Urinary bladder (tissue), 3 donors: ENCODE measurements at regions not wholly inside any gene's neighbourhood (a gene's known extent, or its start where the extent isn't known, plus 50 kb on each side); places are given as distances from the start of the nearest gene placed in this dataset.
"Not testable (repeated sequence)": the region's sequence is repeated elsewhere in the genome, so short reads cannot be mapped to it uniquely, and the experiment has no call there.

Experiments
- DNase-seq: peaks from one replicate; pipeline ENCODE4 v3.0.0-alpha.2; 2015; ENCODE audit errors: extremely low spot score
- H3K27ac ChIP-seq: one replicate; pipeline ENCODE4 v1.5.1; 2013; ENCODE audit warnings: low read depth, mild to moderate bottlenecking, moderate library complexity
- H3K36me3 ChIP-seq: one replicate; pipeline ENCODE4 v1.6.1; 2013; ENCODE audit warnings: mild to moderate bottlenecking, moderate library complexity; ENCODE audit not compliant: insufficient read depth
- H3K4me1 ChIP-seq: one replicate; pipeline ENCODE4 v1.6.1; 2013; ENCODE audit warnings: mild to moderate bottlenecking, moderate library complexity; ENCODE audit not compliant: insufficient read depth
- H3K4me3 ChIP-seq: one replicate; pipeline ENCODE4 v1.5.1; 2013; ENCODE audit warnings: low read depth, low read length
- WGBS: extraction: QIAGEN DNeasy Blood & Tissue Kit; methylation state at CpG from one replicate; pipeline ENCODE4 v1.1.7; 2013; 5-methylcytosine and 5-hydroxymethylcytosine counted together
- donor health status: healthy with polysubstance abuse.
- donor health status: healthy.

DNA sequence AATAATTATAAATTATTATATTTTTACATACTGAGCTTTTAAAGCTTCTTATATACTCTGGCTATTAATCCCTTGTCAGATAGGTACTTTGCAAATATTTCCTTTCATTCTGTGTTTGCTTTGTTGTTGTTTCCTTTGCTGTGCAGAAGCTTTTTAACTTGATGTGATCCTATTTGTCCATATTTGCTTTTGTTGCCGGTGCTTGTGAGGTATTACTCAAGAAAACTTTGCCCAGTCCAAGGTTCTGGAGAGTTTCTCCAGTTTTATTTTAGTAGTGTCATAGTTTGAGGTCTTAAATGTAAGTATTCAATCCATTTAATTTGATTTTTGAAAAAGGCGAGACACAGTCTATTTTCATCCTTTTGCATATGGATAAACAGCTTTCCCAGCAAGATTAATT is 1319.9 kb upstream of the PRR20A start:
- no peak overlapping the region for H3K4me3 ChIP-seq
- no peak overlapping the region for H3K27ac ChIP-seq
- H3K4me1 ChIP-seq, result no peaks in the 10 kb centered on the region
- H3K36me3 ChIP-seq, result no peaks in the 10 kb centered on the region
- no peak for DNase-seq
- WGBS, result 86% methylated on average over 2 of the region's 2 CpGs

GRCh38 chr13:55869648-55870047 is 1271.1 kb upstream of the PRR20A start:
- no peak overlapping the region for H3K27ac ChIP-seq
- WGBS, result 72% methylated on average over 1 of the region's 1 CpG
- DNase-seq, result no peak

GRCh38 chr13:55887561-55887960 is 1253.2 kb upstream of the PRR20A start:
- Histone ChIP-seq H3K4me3 (no peak overlapping the region), H3K27ac (no peak overlapping the region), H3K4me1 (no peaks in the 10 kb centered on the region), H3K36me3 (no peaks in the 10 kb centered on the region)
- 90% methylated on average over 1 of the region's 1 CpG for WGBS
- no peak for DNase-seq

More at GRCh38 chr13:55869648-55870047, 1271.1 kb upstream of the PRR20A start:
- no peaks in the 10 kb centered on the region for H3K4me1 ChIP-seq
- no peak overlapping the region for H3K4me3 ChIP-seq
- no peaks in the 10 kb centered on the region for H3K36me3 ChIP-seq

DNA sequence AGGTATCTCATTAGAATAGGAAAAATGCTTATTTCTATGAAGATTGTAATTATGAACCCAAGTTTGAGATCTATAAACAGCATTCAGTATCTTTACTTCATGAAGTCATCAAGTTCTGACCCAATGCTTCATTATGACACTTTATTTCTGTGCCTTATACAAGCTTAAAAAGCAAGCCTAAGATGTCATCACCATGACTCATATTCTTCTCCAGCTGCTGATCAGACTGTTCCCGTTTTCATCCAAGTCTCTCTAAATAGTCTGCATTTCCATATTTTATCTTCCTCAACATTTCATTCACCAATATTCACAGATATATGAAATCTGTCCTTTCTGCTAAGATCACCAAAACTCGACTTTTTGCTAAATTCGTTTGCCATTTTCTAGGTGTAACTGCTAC is 1247.2 kb upstream of the PRR20A start:
- DNase-seq, result no peak
- no peak overlapping the region for H3K27ac ChIP-seq
- no peak overlapping the region for H3K4me3 ChIP-seq
- WGBS, result 58% methylated on average over 3 of the region's 3 CpGs
- no peaks in the 10 kb centered on the region for H3K36me3 ChIP-seq
- H3K4me1 ChIP-seq, result no peaks in the 10 kb centered on the region

- 59% methylated on average over 5 of the region's 5 CpGs for WGBS
- Histone ChIP-seq H3K4me3 (no peak overlapping the region), H3K27ac (no peak overlapping the region), H3K36me3 (no peaks in the 10 kb centered on the region), H3K4me1 (no peaks in the 10 kb centered on the region)
- no peak for DNase-seq
Observed at GRCh38 chr13:55937180-55937579, 1203.5 kb upstream of the PRR20A start.

DNA sequence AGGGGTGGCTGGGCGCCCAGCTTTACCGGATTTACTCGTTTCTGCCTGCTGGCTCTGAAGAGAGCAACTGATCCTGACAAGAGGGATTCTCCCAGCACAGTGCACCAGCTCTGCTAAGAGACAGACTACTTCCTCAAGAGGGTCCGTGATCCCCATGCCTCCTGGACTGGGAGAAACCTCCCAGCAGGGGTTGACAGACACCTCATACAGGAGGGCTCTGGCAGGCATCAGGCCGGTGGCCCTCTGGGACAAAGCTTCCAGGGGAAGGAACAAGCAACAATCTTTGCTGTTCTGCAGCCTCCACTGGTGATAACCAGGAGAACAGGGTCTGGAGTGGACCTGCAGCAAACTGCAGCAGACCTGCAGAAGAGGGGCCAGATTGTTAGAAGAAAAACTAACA is 1192.5 kb upstream of the PRR20A start:
- DNase-seq, result no peak
- Histone ChIP-seq H3K4me3 (no peak overlapping the region), H3K36me3 (no peaks in the 10 kb centered on the region), H3K27ac (no peak overlapping the region), H3K4me1 (no peaks in the 10 kb centered on the region)
- WGBS, result 89% methylated on average over 5 of the region's 5 CpGs

DNA sequence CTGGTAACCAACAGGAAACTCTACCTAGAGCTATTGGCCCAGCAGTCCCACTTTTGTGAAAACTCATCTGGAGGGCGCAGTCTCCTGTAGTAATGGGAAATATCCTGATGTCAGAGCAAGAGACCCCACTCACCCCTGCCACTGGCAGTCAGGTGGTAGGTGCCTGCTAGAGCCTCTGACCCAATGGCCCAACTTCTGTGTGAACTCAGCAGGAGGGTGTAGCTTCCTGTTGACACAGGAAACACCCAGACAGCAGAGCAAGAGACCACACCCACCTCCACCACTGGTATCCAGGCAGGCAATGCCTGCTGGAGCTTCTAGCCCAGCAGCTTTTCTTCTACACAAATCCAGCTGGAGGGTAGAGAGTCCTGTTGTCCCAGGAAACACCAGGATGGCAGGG is 1176.8 kb upstream of the PRR20A start:
- DNase-seq, result no peak
- WGBS, result 92% methylated on average over 1 of the region's 1 CpG
- Histone ChIP-seq H3K36me3 (no peaks in the 10 kb centered on the region), H3K4me3 (no peak overlapping the region), H3K4me1 (no peaks in the 10 kb centered on the region), H3K27ac (no peak overlapping the region)

- Histone ChIP-seq H3K4me3 (no peak overlapping the region), H3K27ac (no peak overlapping the region), H3K4me1 (no peaks in the 10 kb centered on the region), H3K36me3 (no peaks in the 10 kb centered on the region)
- WGBS, result 93% methylated on average over 3 of the region's 3 CpGs
- DNase-seq, result no peak
Observed at GRCh38 chr13:55967055-55967454, 1173.7 kb upstream of the PRR20A start.

GRCh38 chr13:55977436-55977835 is 1163.3 kb upstream of the PRR20A start:
- H3K4me3 ChIP-seq, result no peak overlapping the region
- no peaks in the 10 kb centered on the region for H3K4me1 ChIP-seq
- H3K27ac ChIP-seq, result no peak overlapping the region
- DNase-seq, result no peak
- WGBS, result 91% methylated on average over 6 of the region's 6 CpGs
- H3K36me3 ChIP-seq, result no peaks in the 10 kb centered on the region

GRCh38 chr13:55981381-55981780 is 1159.3 kb upstream of the PRR20A start:
- Histone ChIP-seq H3K4me3 (no peak overlapping the region), H3K36me3 (no peaks in the 10 kb centered on the region), H3K27ac (no peak overlapping the region), H3K4me1 (no peaks in the 10 kb centered on the region)
- no peak for DNase-seq
- 81% methylated on average over 1 of the region's 1 CpG for WGBS

DNA sequence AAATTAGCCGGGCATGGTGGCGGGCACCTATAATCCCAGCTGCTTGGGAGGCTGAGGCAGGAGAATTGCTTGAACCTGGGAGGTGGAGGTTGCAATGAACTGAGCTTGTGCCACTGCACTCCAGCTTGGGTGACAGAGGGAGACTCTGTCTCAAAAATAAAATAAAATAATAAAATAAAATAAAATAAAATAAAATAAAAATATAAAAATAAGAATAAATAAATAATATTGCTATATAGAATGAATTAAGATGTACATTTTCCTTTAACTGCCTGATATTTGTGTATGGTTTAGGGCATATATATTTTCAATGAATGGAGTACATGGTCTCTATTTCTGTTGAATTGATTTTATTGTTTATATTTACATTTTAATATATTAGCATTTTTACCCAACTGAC is 1156.7 kb upstream of the PRR20A start:
- not testable (repeated sequence) for H3K27ac ChIP-seq, H3K36me3 ChIP-seq, H3K4me3 ChIP-seq, DNase-seq, H3K4me1 ChIP-seq
- 93% methylated on average over 2 of the region's 2 CpGs for WGBS

DNA sequence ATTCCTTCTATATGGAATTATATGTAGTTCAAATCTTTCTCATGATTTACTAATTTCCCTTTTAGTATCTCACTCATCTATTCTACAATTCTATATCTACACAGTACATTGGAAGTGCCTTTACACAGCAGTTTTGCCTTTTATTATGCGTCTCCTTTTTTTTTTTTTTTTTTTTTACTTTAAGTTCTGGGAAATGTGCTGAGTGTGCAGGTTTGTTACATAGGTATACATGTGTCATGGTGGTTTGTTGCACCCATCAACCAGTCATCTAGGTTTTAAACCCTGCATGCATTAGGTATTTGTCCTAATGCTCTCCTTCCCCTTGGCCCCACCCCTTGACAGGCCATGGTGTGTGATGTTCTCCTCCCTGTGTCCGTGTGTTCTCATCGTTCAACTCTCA is 1150.1 kb upstream of the PRR20A start:
- 96% methylated on average over 3 of the region's 3 CpGs for WGBS
- H3K36me3 ChIP-seq, result no peaks in the 10 kb centered on the region
- no peak for DNase-seq
- no peak overlapping the region for H3K27ac ChIP-seq
- H3K4me1 ChIP-seq, result no peaks in the 10 kb centered on the region
- no peak overlapping the region for H3K4me3 ChIP-seq

DNA sequence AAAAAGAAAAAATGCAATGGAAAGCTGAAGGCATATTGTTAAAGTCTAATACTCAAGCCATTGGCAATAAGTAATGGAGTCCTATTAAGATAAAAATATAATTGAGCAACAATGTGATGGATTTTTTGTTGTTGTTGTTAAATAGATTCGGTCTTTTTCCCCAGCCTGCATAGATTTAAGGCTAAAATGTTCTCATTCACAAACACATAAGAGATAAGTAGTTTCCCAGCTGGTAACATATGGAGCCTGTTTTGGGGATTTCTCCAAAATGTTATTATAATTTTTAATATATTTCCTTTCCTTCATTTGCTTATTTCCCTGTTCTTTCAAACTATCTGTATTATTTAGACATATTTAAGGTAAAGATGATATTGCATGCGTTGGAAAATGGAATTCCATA is 1149.1 kb upstream of the PRR20A start:
- no peak for DNase-seq
- no peaks in the 10 kb centered on the region for H3K36me3 ChIP-seq
- 53% methylated on average over 2 of the region's 2 CpGs for WGBS
- no peaks in the 10 kb centered on the region for H3K4me1 ChIP-seq
- H3K27ac ChIP-seq, result no peak overlapping the region
- H3K4me3 ChIP-seq, result no peak overlapping the region

DNA sequence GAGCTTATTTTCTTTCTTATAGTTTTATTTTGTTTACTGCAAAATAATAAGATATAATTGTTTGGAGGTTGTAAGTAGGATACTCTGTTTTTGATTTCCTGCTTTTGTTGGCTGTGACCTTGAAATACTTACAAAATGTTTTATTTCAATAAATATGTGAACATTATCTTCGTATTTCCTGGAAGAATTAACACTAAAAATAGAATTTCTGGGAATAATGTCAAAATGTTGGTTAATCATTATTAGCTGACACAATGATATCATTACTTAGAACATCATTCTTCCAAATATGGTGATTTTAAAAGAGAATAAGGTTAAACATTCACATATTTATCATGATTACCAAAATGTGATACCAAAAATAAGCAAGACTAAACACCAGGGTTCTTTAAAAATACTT is 1148.6 kb upstream of the PRR20A start:
- WGBS, result 19% methylated on average over 1 of the region's 1 CpG
- H3K36me3 ChIP-seq, result no peaks in the 10 kb centered on the region
- H3K4me3 ChIP-seq, result no peak overlapping the region
- no peak overlapping the region for H3K27ac ChIP-seq
- no peak for DNase-seq
- H3K4me1 ChIP-seq, result no peaks in the 10 kb centered on the region

DNA sequence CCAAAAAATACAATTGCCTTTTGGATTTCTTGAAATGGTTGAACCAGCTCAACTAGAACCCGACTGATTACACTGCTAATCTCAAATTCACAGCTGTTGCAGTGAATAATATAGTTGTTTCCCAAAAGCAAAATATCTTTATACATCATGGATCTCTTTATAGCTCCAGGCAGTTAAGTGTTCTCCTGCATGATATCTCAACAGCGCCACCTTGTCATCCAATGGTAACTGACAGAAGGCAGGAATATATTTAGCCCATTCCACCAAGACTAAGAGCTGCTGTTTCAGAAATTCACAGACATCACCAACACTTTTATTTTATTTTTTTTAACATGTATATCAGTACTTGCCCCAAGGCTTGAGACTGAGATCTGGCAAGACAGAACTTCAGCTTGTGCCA is 1141.0 kb upstream of the PRR20A start:
- no peak for DNase-seq
- H3K27ac ChIP-seq, result no peak overlapping the region
- no peaks in the 10 kb centered on the region for H3K36me3 ChIP-seq
- H3K4me1 ChIP-seq, result no peaks in the 10 kb centered on the region
- H3K4me3 ChIP-seq, result no peak overlapping the region
- WGBS, result 80% methylated on average over 2 of the region's 2 CpGs
